CD1c-positive myeloid dendritic cell (primary cell): ENCODE measurements at regions not wholly inside any gene's neighbourhood (a gene's known extent, or its start where the extent isn't known, plus 50 kb on each side); places are given as distances from the start of the nearest gene placed in this dataset.

Experiments used
- DNase-seq: peaks from one replicate; pipeline ENCODE4 v3.0.0-alpha.2; 2016; ENCODE audit errors: extremely low spot score

DNA sequence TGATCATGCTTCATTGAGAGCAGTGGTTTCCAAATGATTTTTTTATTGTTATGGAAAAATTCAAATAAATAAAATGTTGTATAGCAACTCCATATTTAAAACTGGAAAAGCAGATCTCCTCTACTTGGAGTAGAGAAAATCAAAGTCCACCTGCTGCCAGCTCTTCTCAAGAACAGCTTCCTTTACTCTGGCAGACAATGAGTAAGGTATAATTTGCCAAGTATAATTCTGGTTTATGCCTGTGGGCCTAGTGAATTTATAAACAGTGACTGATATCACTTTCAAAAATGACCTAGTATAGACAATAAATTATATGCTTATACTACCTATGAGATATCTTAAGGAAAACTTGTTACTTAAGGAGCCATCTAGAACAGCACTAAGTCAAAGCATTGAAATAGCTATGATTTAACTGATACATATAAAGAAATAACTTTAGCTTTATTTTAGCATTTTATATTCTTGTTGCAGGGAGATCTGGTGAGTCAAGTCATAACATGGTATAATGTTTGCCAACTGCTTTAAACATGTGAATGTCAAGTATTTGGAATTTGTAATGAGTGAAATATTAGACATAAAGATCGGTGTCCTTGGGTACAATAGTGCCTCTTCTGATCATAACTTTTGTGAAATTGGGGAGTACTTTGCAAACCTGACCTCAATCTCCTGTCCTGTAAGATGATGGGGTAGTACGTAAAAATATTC is 1389.1 kb upstream of the PIK3C3 start:
- no peak for DNase-seq

DNA sequence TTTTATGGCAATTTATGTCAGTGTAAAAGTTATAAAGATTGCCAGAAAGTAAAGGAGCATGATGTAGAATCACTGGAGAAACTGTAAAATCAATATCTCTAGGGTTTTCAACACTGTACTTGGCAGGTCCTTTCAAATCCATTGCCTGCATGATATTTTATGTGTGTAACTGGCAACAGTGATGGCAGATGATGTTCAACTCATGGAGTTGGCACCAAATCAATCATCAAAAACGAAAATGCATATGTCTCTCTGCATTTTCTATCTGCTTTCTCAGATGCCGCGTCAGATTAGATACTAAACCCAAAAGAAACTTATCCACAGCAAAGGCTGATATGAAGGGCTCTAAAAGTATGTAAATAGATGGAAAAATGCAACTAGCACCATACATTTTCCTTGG is 1395.5 kb upstream of the PIK3C3 start:
- DNase-seq = no peak

DNA sequence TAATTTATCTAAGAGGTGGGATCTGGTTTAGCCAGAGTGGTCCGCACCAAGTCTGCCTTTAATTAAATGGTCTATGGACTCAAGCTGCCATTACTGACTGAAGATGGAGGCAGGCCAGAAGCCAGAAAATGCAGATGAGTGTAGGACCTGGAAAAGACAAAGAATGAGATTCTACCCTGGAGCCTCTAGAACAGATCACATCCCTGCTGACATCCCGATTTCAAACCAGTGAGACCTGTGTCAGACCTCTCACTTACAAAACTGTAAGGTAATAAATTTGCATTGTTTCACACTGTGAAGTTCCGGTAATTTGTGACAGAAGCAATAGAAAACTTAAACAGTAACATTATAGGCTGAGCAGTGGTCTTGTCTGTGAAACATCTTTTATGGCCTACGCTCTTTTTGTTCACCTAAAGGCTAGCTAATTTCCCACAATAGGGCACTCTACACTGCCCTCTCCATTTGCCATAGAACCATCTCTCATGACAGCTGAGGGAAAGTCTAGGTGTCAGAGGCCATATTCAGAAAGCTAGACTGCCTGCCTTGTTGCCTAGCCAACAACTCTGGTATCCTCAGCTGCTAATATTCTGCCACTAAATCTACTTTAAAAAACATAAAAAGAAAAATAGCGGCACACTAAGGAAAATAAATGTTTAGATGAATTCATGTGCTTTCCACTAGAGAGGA is 1396.2 kb upstream of the PIK3C3 start:
- no peak for DNase-seq

DNA sequence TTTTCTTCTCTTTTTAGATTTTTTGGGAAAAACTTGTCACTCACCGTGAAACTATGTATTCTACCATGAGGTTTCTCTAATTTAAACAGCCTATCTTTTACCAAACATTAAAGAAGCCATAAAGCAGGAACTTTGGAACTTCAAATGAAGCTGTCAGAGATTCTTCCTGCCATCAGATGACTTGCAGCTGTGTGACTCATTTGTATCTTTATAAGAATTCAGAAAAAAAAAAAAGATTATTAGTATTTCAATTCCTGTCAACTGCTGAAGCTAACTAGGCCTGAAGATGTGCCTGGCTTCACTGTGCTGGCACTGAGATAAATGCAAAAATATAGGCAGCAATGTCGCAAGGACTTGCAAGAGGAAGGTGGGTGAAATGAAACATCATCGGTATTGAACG is 1399.1 kb upstream of the PIK3C3 start:
- DNase-seq = no peak

DNA sequence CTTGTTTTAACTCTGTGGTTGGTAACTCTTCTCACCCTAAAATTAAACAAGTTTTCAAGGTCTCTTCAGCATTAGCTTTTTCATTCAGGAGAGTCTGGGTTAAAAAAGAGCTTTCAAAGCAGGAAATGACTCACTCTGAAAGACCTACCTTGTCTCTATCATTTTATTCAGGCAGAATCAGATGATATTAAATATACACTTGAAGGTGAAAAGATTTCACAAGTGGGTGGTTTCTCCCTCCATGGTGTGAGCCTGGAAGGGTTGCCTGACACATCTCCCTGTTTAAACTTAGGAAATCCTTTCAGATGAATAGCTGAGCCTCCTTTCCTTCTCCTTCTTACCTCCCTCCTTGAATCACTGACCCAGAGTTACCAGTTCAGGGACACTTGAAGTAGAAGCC is 1402.0 kb upstream of the PIK3C3 start:
- DNase-seq = no peak

DNA sequence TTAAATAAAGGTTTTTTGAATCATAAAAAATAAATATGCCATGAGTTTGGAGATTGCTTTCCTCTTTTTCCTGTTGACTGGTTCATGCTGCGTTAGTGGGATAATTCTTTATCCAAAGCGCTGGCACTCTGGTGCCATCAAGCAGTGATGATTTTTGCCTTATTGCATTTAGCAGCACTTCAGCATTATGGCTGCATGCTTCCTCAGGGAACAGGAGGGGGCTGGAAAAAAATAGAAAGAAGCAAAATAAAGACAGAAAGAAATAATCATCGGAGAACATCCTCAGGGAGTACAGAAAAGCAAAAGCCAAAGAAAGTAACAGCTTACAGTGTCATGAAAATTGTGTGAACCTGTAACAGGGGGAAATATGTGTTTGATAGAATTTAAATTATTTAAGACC is 1408.2 kb upstream of the PIK3C3 start:
- DNase-seq = no peak

DNA sequence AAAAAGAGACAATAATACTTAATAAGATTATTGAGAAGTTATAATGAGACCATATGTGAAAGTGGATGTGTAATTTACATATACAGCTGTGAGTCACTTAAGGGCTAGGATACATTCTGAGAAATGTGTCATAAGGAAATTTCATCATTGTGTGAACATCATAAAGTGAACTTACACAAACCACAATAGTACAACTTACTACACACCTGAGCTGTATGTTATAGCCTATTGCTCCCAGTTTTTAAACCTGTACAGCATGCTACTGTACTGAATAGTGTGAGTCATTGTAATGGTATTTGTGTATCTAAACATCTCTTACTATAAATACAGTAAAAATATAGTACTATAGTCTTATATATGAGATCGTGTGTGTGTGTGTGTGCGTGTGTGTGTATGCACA is 1420.3 kb upstream of the PIK3C3 start:
- DNase-seq = no peak

DNA sequence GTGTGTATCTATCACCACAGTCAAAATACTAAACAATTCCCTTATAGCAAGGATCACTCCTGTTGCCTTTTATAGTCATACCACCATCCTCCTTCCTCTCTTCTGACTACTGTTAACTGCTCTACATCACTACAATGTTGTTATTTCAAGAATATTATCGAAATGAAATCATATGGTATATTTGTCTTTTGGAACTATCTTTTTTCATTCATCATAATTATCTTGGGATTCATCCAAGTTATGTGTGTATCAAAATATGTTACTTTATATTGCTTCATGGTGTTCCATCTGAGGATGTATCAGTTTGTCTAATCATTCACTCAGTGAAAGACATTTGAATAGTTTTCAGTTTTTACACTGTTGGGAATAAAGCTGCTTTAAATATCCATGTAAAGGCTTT is 1423.0 kb upstream of the PIK3C3 start:
- DNase-seq = no peak

DNA sequence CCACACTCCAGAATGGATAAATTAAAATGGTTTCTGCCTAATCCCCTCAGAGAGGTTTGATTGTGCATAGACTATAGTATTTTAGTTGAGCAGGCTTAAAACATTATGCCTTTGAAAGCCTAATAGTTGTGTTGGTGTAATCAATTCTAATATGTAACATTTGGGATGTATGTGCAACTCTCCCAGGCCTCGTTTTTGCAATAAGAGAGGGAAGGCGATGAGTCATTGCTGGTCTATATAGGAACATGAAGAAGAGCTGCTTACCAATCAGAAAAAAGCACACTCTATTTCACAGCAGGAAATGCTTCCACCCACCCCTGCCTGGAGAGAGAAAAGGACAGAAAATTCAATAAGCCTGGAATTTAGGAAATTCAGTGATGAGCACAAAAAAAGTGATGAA is 1424.0 kb upstream of the PIK3C3 start:
- no peak for DNase-seq

DNA sequence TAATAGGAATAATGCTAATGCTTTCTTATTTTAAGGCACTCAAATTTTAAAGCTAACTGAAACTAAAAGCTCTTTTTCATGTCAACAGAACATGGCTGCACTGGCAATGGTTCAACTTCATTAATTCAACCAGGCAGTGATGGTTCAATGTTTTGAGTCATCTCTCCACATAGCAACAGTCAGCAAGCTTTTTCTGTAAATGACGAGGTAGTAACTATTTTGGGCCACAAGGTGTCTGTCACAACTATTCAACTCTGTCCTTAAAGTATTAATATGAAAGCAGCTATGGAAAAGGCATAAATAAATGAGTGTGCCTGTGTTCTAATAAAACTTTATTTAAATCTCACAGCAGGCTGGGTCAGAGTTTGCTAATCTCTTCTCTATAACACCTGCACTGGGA is 1425.6 kb upstream of the PIK3C3 start:
- DNase-seq = no peak

DNA sequence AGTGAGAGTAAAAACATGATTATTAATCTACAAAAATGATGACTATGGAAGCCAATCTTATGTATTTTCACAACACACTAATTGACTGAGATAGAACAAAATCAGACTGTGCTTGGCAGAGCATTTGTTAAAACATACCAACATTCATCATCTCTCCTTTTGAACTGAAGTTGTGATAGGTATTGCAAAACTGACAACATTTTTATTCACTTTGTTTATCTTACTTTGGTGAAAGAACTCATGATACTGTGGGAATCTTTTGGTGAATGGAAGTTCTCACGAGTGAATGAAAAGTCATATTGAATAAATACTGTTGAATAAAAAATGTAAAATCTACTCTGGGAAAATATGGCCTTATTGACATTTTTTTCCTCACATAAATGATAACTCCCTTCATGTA is 1430.2 kb upstream of the PIK3C3 start:
- no peak for DNase-seq

DNA sequence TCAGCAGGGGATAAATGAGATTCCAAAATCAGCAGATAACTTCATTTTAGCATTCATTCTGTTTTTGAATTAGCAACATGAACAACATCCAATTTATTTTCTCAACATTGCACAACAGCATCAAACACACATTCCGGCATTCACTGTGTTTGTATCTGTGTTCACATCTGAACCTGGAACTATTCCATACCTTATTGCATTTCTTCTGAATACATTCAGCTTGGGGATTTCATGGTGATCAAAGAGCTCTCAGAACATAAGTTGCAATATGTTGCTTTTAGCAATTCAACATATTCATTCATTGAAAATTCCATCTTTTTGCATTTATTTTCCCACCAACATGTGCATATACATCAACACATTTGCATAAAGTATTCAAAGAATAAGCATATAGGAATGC is 1431.7 kb upstream of the PIK3C3 start:
- no peak for DNase-seq

DNA sequence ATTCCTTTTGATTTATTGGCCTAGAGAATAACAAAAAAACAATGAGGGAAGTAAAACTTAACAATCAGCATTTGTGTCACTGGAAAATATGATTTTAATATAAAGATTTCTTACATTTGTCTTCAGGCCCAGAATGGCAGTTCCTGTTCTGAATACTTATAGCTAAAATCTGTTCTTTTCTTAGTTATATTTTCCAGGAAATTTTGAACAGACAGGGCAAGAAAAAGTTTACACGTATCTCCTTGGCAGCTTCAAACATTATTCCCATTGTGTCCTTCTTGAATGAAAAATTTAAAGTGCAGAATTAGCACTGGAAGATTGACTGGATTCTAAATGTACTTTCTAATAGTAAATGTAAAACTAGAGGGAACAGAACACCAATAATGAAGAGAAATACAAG is 1454.0 kb upstream of the PIK3C3 start:
- DNase-seq = no peak

DNA sequence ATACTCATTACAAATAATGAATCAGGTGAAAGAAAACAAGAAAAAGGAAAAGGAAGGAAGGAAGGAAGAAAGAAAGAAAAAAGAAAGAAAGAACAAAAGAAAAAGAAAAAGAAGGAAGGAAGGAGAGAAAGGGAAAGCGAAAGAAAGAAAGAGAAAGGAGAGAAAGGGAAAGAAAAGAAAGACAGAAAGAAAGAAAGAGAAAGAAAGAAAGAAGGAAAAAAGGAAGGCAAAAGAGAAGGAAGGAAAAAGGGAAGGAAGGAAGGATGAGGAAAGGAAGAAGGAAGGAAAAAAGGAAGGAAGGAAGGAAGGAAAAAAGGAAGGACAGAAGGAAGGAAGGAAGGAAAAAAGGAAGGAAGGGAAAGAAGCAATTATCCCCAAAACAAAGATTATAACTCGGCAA is 1460.4 kb upstream of the PIK3C3 start:
- DNase-seq = no peak

DNA sequence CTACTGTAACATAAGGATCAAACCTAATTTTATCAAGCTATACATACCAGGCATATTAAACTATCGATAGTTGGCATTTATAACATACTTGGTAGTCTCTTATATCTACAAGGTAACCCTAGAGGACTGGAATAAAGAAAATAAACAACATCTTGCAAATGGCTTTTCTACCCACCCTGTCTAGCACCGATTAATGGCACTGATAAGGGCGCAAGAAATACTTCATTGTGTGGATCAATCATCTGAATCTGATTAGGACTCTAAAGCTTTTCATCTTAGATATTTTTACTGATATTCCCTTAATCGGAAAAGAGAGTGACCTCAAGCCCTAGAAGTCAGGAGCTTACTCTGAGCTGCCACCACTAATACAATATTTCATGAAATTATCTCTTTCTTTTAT is 1461.7 kb upstream of the PIK3C3 start:
- DNase-seq = no peak

DNA sequence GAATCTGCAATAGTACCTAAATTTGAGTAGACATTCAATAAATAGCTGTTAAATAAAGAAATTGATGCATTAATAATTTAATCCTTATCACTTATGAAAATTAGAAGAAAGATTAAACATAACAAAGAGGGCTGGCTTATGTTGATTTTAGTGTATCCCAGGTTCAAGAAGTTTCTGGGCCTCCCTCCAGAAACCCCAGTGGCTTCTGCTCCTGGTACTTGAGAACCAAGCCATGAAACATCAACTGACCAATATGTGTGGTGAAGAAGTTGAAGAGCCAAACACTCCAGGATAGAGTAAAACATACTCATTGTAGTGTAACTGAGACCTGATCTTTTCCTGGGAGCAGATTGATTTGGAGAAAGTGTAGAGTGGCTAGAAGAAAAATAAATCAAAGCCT is 1465.7 kb upstream of the PIK3C3 start:
- DNase-seq = no peak

DNA sequence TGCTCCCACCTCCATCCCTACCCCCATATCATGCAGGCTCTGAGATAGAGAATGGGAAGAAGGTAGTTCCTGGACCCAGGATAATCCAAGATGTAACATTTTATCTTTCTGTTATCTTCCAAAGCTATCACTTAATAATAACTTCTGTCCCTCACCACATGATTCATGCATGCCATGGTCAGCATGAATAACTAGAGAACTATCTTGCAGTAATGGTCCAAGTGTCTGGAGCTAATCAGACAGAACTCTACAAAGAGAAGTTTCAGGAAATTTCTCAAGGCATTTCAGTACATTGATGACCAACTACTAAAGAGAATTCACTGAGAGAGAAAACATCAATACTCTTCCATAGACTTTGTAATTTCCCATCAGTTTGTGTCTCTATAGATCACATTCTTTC is 1469.7 kb upstream of the PIK3C3 start:
- no peak for DNase-seq

DNA sequence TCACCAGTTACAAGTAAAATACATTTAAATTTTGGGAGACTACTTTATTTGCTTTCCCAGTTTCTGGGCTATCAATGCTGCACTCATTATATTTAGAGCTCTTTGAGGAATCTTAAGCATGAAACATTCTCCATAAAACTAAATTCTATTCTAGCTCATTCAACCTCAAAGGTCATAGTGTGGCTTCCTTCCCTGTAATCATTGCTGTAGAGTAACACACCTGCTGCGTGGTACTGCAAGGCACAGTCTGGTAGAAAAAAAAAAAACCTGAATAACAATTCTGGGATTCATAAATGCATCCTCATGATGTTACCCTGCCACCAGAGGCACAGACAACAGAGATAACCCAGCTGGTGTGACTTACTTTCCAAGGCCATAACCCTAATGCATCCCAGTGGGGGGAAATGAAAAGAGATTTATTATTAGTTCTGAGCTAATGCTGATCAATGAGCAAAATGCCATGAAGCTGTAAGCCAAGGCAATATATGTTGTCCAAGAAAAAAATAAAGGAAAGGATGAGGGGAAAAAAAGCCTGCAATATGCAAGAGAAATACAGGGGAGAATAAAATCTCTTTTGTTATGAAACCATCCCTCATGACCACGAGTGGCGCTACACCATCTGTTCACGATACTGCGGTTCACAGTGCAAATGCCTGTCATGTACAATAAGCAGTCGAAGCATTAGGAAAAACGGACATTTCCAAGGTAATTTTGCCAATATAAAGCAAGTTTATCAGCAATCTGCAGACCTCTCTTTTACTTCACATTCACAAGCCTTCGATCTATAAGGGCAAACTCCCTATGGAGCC is 1481.6 kb upstream of the PIK3C3 start:
- DNase-seq = no peak

DNA sequence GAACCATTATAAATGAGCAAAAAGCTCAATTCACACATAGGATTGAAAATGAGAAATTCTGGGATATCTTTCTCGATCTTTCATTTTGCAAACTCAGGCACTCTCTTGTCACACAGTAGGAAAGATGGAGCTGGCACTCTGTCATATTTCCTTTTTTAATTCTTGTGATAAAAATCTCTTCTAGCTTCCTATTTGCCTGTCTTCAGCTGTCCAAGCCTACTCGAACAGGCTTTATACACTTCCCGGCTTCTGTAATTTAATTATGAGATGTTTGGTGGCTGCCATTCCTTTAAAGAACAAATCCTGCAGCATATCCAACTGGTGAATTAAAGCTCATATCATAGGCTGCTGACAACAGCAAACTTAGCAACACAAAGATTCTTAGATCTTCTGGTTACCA is 1484.3 kb upstream of the PIK3C3 start:
- no peak for DNase-seq

DNA sequence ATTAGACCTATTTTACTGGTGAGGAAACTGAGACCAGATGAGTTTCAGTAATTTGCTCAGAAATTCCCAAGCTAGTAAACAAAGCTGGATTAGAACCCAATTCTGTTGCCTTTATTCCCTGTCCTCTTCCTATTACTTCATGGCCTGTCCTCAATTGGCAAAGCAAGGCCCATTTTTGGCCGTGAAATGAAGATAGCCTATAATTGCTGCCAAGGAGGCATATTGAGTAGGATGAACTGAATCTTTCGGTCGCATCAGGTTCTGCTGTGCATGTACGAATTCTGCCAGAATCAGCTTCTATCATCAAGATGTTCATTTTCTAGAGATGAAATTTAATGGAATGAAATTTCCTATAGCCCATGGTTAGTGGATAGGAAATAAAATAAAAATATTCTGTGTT is 1485.2 kb upstream of the PIK3C3 start:
- no peak for DNase-seq

DNA sequence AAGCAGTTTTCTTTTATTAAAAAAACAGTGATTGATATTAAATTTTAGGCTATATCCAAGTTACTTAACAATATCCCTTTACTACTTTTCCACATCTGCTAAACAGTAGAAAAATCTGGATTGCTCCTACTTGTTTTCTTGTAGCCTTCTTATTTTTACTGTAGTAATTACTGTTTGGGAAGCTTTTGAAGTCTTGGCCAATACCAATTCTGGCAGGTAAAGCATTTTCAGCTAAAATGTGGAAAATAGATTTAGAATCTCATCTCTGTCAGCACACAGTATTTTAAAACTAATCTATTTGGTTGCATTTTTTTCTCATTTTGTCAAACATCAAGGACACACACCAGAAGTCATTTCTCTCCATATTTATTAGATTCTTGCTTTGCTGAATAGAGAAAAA is 1485.7 kb upstream of the PIK3C3 start:
- DNase-seq = no peak

DNA sequence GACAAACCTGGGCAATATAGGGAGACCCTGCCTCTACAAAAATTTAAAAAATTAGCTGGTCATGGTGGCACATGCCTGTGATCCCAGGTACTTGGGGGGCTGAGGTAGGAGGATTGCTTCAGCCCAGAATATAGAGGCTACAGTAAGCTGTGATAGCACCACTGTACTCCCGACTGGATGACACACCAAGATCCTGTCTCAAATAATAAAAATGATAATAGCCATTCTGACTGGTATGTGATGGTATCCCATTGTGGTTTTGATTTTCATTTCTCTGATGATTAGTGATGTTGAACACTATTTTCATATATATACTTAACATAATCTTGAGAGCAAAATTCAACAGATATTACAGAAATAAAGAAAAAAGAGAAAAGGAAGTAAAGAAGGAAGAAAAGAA is 1491.0 kb upstream of the PIK3C3 start:
- DNase-seq = no peak

DNA sequence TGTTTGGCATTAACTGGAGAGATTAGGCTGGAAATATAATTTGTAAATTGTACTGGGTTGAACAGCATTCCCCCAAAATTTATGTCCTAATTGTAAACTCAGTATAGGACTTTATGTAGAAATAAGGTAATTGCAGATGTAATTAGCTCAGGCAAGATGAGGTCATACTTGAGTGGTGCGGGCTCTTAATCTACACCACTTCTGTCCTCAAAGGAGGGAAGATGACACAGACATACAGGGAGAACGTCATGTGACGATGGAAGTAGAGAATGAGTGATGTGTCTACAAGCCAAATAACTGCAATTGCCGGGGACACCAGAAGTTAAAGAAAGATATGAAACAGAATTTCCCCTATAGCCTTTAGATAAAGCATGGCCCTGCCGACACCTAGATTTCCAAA is 1501.1 kb upstream of the PIK3C3 start:
- no peak for DNase-seq
